ENCODE measurements at regions not wholly inside any gene's neighbourhood (a gene's known extent, or its start where the extent isn't known, plus 50 kb on each side); places are given as distances from the start of the nearest gene placed in this dataset.

DNA sequence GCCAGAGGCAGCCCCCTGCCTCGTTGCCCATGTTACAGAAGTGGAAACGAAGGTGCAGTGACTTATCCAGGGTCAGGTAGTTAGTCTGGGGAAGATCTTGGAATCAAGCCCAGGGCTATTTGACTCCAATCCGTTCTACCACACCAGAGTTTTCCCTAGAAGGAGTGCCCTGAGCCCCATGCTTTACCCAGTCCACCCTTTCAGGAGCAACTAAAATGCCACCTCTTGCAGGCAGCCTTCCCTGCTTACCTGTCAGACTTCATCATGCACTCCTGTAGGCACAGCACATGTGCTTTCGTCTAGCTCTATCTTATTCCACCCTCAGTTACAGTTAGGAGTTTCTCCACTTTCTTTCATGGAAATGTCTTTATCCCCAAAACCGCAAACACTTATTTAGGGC lies 80.2 kb downstream of the CHST1 start:
- no peaks in the 10 kb centered on the region for H3K36me3 ChIP-seq (ENCODE audit: control insufficient read depth, insufficient read depth, low read length)
- POLR2A ChIA-PET, result no interaction called here
- TF ChIP-seq, protein P1, sequence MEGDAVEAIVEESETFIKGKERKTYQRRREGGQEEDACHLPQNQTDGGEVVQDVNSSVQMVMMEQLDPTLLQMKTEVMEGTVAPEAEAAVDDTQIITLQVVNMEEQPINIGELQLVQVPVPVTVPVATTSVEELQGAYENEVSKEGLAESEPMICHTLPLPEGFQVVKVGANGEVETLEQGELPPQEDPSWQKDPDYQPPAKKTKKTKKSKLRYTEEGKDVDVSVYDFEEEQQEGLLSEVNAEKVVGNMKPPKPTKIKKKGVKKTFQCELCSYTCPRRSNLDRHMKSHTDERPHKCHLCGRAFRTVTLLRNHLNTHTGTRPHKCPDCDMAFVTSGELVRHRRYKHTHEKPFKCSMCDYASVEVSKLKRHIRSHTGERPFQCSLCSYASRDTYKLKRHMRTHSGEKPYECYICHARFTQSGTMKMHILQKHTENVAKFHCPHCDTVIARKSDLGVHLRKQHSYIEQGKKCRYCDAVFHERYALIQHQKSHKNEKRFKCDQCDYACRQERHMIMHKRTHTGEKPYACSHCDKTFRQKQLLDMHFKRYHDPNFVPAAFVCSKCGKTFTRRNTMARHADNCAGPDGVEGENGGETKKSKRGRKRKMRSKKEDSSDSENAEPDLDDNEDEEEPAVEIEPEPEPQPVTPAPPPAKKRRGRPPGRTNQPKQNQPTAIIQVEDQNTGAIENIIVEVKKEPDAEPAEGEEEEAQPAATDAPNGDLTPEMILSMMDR (IDR thresholded peaks at IDR 0.05; ENCODE audit: insufficient read depth, low read depth, low read length), result no peak
- no peak overlapping the region for H3K4me3 ChIP-seq (ENCODE audit: low read depth, low read length)
- CTCF ChIA-PET, result no interaction called here
- no peak for DNase-seq (ENCODE audit: low read depth)
- no peaks in the 10 kb centered on the region for H3K27me3 ChIP-seq (ENCODE audit: control insufficient read depth, insufficient read depth, low read length)

DNA sequence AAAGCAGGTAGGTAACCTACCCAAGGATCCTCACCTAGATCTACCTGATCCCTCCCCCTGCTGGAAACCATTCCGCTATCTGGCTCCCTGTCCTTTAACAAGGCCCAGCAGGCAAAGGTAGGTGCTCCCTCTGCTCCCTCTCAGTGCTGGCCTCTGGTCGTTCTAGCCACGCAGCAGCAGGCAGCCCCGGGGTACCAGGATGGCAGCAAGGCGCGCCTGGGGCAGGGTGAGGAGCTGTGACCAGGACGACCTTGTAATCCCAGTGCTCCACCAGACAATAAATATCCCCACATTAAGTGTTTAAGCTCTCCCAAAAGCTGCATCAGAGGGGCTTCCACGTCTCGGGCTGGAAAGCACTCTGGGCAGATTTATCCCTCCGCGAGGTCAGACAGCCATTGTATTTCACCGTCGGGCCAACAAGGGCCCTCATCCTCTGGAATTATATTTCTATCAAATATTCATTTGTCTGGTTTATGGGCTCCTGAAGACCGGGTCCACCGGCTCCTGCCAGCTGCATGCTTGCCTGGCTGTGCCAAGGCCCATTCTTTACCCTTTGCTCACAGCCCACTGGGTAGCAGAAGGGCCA lies 81.3 kb downstream of the CHST1 start:
- TF ChIP-seq, protein P1 (IDR thresholded peaks at IDR 0.05; ENCODE audit: insufficient read depth, low read depth, low read length), result no peak
- POLR2A ChIA-PET, result no interaction called here
- H3K36me3 ChIP-seq (ENCODE audit: control insufficient read depth, insufficient read depth, low read length), result no peaks in the 10 kb centered on the region
- no peak for DNase-seq (ENCODE audit: low read depth)
- CTCF ChIA-PET, result no interaction called here
- H3K4me3 ChIP-seq (ENCODE audit: low read depth, low read length), result no peak overlapping the region
- no peaks in the 10 kb centered on the region for H3K27me3 ChIP-seq (ENCODE audit: control insufficient read depth, insufficient read depth, low read length)

DNA sequence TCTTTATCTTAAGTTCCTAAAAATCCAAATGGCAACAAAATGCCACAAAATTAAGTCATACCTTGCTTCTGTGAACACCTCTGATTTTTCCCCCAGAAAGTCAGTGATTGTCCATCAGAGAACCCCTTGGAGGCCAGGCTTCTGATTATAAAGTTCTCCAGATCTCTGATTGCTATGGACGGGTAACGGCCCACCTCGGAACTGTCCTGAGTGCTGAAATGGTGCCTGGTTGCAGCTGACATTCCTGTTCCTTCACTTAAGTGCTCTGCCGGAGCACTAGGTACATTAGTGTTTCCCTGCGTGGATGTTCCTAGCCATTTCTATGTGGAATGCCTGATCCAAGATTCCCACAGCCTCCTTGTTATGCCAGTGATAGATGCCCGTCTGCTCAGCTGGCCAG lies 85.0 kb downstream of the CHST1 start:
- ChIA-PET POLR2A (no interaction called here), CTCF (interaction anchor here (1.0 kb wide), 1 partner anchor 13 kb away, joined by 3 read pairs; no protein-coding TSS in a partner anchor)
- Histone ChIP-seq H3K36me3 (ENCODE audit: control insufficient read depth, insufficient read depth, low read length) (no peaks in the 10 kb centered on the region), H3K27me3 (ENCODE audit: control insufficient read depth, insufficient read depth, low read length) (no peaks in the 10 kb centered on the region), H3K4me3 (ENCODE audit: low read depth, low read length) (no peak overlapping the region)
- TF ChIP-seq, protein P1 (IDR thresholded peaks at IDR 0.05; ENCODE audit: insufficient read depth, low read depth, low read length), result no peak
- DNase-seq (ENCODE audit: low read depth), result no peak

DNA sequence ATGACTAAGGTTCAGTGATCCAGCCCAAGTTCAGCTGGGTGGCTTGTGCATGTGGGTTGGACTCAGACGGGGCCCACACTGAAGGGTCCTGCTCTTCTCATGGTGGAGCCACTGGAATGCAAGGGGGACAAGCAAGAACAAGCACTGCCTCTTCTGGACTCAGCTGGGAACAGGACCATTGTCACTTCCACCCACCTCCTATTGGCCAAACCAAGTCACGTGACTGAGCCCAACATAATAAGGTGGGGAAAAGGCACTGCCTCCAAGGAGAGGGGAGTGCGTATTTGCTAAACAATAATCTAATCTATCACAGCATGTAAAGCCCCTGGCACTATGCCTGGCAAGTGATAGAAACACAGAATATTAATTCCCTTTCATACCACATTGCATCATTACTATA lies 87.1 kb downstream of the CHST1 start:
- Histone ChIP-seq H3K4me3 (ENCODE audit: low read depth, low read length) (no peak overlapping the region), H3K36me3 (ENCODE audit: control insufficient read depth, insufficient read depth, low read length) (no peaks in the 10 kb centered on the region), H3K27me3 (ENCODE audit: control insufficient read depth, insufficient read depth, low read length) (peaks cover 1% of the 10 kb centered on the region; the same call in 1 of the 2 replicates)
- ChIA-PET POLR2A (no interaction called here), CTCF (no interaction called here)
- DNase-seq (ENCODE audit: low read depth), result no peak
- TF ChIP-seq, protein P1 (IDR thresholded peaks at IDR 0.05; ENCODE audit: insufficient read depth, low read depth, low read length), result no peak

DNA sequence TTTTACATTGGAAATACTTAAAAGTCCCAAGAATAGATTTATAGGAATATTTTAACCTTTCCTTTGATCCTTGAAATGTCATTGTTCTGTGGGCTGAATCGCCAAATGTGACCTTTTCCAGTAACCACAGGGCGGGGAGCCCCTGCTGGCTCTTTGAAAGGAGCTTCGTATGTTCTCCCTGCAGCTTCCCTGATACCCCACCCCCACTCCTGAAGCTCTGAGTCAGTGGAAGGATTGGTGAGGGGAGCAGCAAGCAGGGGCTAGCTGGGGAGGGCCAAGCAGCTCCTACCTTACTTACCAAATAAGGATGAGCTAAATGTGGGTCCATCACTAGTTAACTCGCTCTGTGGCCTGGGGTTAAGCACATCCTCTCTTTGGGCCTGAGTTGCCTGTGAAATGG lies 87.7 kb downstream of the CHST1 start:
- Histone ChIP-seq H3K4me3 (ENCODE audit: low read depth, low read length) (no peak overlapping the region), H3K36me3 (ENCODE audit: control insufficient read depth, insufficient read depth, low read length) (no peaks in the 10 kb centered on the region), H3K27me3 (ENCODE audit: control insufficient read depth, insufficient read depth, low read length) (peaks cover 1% of the 10 kb centered on the region; the same call in 1 of the 2 replicates)
- TF ChIP-seq, protein P1 (IDR thresholded peaks at IDR 0.05; ENCODE audit: insufficient read depth, low read depth, low read length), result no peak
- no peak for DNase-seq (ENCODE audit: low read depth)
- ChIA-PET POLR2A (no interaction called here), CTCF (no interaction called here)

Data from BJ (cell line).